LHCN-M2 (cell line): ENCODE measurements at regions not wholly inside any gene's neighbourhood (a gene's known extent, or its start where the extent isn't known, plus 50 kb on each side); places are given as distances from the start of the nearest gene placed in this dataset.
"Not testable (repeated sequence)": the region's sequence is repeated elsewhere in the genome, so short reads cannot be mapped to it uniquely, and the experiment has no call there.

Source experiments
- DNase-seq: peaks from one replicate; pipeline ENCODE4 v3.0.0-alpha.2; 2012; ENCODE audit warnings: low read depth

GRCh38 chr1:95753382-95754016 is 519.5 kb downstream of the RWDD3 start:
- no peak for DNase-seq

GRCh38 chr1:95754412-95754811 is 520.4 kb downstream of the RWDD3 start:
- DNase-seq: no peak

GRCh38 chr1:95766036-95766435 is 532.0 kb downstream of the RWDD3 start:
- no peak for DNase-seq

GRCh38 chr1:95770581-95770980 is 536.6 kb downstream of the RWDD3 start:
- no peak for DNase-seq

DNA sequence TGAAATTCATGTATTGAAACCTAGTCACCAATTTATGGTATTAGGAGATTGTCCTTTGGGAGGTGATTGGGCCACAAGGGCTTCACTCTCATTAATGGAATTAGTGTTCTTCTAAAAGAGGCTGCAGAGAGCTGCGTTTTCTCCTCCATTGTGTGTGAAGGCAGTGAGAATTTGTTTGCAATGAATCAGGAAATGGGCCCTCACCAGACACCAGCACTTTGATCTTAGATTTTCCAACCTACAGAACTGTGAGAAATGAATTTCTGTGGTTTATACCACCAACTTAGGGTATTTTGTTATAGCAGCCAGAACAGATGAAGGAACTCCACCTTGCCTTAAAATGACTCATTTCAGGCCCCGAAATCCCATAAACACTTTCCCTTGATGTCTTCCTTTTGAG is 544.2 kb downstream of the RWDD3 start:
- no peak for DNase-seq

- DNase-seq: no peak
Measured at GRCh38 chr1:95780836-95781235, 546.8 kb downstream of the RWDD3 start.

DNA sequence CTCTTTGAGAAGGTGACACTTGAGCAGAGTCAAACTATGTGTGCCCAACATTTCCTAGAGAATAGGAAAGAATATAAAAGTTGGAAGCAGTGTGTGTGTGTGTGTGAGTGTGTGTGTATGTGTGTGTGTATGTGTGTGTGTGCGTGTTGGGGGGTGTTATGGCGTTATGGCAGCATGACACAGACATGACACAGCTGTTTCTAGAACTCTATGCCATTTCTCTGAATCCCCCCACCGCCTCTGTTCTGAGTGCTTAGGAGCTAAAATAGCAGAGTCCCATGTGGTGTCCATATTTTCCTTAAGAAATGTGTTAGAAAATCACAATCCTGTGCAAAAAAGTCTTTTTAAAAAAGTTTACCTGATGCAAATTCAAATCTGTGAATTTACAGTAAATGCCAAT is 556.1 kb downstream of the RWDD3 start:
- no peak for DNase-seq

DNA sequence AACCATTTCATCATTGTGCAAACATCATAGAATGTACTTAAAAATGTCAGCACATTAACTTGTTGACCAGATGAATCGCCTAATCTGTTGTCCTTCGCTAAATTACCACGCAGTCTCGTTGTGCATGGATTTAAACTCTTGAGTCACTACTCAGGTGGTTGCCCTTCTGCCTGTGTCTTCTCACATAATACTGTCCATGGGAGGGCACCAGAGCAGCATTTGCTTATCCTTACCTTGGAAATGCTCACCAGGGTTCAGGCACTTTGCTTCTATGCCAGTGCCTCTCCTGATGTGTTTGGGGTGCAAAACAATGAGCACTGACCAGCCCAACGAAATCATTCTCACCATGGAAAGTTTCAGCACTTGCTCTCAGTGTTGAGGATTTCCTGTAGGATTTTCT is 559.9 kb downstream of the RWDD3 start:
- no peak for DNase-seq

DNA sequence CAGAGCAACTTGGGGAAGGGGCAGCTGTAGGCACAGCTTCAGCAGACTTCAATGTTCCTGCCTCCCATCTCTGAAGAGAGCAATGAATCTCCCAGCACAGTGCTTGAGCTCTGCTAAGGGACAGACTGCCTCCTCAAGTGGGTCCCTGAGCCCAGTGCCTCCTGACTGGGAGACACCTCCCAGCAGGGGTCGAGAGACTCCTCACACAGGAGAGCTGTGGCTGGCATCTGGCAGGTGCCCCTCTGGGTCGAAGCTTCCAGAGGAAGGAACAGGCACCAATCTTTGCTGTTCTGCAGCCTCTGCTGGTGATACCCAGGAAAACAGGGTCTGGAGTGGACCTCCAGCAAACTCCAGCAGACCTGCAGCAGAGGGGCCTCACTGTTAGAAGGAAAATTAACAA is 563.8 kb downstream of the RWDD3 start:
- DNase-seq: not testable (repeated sequence)

- DNase-seq: no peak
Measured at GRCh38 chr1:95806171-95806570, 572.2 kb downstream of the RWDD3 start.

GRCh38 chr1:95809391-95809790 is 575.4 kb downstream of the RWDD3 start:
- DNase-seq: no peak

- no peak for DNase-seq
Measured at GRCh38 chr1:95815511-95815910, 581.5 kb downstream of the RWDD3 start.

DNA sequence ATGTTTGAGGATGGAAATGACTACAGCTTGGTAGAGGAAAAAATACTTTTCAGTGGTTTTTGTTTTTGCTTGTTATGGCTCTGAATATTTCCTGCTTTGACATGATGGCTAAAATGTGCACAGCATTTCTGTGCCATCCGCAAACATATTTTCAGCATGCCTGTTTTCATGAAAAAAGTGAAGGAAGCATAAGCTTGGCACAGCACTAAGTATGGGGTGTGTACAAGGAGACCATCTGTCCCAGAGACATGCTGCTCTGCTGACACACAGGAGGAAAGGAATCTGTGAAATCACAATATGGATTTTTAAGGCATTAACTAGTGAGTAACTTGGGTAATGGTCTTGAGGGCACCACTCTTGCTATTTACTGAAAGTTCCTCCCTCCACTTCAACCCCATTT is 595.5 kb downstream of the RWDD3 start:
- no peak for DNase-seq

GRCh38 chr1:95832370-95832769 is 598.4 kb downstream of the RWDD3 start:
- no peak for DNase-seq

- no peak for DNase-seq
Measured at GRCh38 chr1:95849439-95849838, 615.4 kb downstream of the RWDD3 start.

GRCh38 chr1:95850165-95850649 is 616.2 kb downstream of the RWDD3 start:
- DNase-seq: no peak

DNA sequence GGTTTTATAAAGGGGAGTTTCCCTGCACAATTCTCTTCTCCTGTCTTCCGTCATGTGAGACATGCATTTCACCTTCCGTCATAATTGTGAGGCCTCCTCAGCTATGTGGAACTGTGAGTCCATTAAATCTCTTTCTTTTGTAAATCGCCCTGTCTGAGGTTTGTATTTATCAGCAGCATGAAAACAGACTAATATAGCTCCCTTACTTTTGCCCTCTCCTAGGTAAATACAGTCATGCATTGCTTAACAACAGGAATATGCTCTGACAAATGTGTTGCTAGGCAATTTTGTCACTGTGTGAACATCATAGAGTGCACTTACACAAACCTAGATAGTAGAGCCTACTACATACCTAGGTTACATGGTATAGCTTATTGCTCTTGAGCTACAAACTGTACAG is 616.8 kb downstream of the RWDD3 start:
- no peak for DNase-seq

- no peak for DNase-seq
Measured at GRCh38 chr1:95852483-95853070, 618.6 kb downstream of the RWDD3 start.

GRCh38 chr1:95854457-95854856 is 620.4 kb downstream of the RWDD3 start:
- no peak for DNase-seq

- no peak for DNase-seq
Measured at GRCh38 chr1:95863086-95863485, 629.1 kb downstream of the RWDD3 start.

- no peak for DNase-seq
Measured at GRCh38 chr1:95865769-95866168, 631.8 kb downstream of the RWDD3 start.

DNA sequence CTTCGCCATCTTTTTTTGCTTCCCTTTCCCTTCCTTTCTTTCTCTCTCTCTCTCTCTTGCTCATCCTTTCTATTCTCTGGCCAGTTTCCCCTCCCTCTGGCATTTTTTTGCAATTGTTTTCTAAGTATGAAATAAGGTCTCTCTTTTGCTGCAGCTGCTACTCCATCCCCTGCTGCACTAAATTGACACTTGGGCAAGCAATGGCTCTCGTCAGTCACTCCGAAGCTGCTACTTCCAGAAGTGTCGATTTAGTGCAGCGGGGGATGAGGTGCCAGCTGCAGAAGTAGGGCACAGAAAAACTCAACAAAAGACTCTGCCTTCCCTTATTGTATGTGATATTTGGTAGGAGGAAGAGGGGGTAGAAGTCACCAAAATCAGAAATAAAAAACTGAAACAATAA is 642.3 kb downstream of the RWDD3 start:
- DNase-seq: no peak

DNA sequence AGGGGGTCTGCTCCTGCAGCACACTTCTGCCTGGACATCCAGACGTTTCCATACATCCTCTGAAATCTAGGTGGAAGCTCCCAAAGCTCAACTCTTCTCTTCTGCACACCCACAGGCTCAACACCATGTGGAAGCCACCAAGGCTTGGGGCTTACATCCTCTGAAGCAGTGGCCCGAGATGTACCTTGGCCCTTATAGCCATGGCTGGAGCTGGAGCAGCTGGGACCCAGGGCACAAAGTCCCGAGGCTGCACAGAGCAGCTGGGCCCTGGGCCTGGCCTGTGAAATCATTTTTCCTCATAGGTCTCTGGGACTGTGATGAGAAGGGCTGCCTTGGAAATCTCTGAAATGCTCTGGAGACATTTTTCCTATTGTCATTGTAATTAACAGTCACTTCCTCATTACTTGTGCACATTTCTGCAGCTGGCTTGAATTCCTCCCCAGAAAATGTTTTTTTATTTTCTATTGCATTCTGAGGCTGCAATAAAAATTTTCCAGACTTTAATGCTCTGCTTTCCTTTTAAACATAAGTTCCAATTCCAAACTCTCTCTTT is 645.6 kb downstream of the RWDD3 start:
- no peak for DNase-seq
